DMS53 treated with DMSO at 0.1 percent for 48 hours (cell line): ENCODE measurements at regions not wholly inside any gene's neighbourhood (a gene's known extent, or its start where the extent isn't known, plus 50 kb on each side); places are given as distances from the start of the nearest gene placed in this dataset.
A peak's percentile ranks its signal among the peaks of the same experiment; 100 is the strongest.
"Not testable (repeated sequence)": the region's sequence is repeated elsewhere in the genome, so short reads cannot be mapped to it uniquely, and the experiment has no call there.

ENCODE experiments used
- DNase-seq: peaks from one replicate; lab custom pipeline; 2025; ENCODE audit not compliant: unreplicated experiment; lab: John Stamatoyannopoulos, UW

DNA sequence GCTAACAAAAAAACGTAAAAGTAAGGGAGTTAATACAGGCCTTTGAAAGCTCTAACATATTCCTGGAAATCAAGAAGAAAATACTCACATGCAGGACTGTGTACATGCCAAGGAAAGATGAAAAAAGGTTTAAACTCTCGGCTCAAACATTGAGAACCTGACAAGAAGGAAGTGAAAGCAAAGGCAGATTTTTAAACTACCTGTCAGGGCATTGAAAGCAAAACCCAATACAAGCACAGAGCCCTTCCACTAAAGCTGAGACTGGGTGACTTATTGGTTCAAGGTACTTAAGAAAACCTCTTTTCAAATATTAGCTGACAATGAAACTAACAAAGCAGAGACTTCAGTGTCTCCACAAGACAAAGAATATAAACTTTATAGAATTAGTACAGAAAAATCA, 313.0 kb upstream of the GRID2 start:
- no peak for DNase-seq

DNA sequence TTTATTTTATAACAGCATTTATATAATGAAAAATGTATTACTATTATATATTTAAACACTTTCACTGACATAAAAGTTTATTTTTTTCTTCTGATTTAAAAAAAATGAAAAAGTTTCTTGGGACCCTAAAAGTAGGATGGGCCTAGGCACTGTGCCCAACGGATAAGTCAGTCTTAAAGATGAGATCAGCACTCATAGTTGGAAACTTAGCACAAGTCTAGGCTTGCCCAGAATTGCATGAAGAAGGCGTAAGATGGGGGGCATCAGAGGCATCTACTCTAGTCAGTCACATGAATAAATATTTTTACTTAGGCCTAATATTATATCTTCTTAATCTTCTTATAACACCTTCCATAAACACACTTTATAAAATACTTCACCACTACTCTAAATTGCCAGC, 306.7 kb upstream of the GRID2 start:
- DNase-seq, result no peak

DNA sequence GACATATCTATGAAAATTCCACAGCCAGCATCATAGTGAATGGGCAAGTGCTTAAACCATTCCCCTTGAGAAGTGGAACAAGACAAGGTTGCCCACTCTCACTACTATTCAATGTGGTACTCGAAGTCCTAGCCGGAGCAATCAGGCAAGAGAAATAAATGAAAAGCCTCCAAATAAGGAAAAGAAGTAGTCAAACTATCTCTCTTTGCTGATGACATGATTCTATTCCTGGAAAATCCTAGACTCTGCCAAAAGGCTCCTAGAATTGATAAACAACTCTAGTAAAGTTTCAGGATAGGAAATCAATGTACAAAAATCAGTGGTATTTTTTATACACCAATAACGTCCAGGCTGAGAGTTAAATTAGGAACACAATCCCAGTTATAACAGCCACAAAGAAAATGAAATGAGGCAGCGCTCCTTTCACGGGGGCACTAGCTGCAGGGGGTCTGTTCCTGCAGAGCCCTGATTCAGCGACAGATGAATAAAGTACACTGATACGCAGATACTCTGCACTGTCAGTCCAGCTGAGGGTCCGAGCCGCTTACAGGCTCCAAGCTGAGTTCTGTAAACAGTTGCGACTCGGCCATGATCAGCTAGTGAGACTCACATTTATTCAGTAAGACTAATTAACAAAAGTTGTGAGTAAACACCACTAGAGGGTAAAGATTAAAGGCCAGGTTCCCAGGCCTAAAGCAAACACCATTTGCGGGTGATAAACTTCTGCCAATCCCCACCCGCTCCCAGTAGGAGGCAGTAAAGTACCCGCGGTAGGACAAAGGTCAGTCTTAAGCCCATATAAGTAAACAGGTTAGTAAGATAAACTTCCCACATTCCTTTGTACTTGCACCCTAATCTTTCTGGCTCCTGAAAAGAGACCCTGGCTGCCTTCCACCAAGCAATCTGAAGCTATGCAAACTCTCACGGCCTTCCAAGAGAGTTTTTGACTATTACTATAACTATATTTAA, 290.6 kb upstream of the GRID2 start:
- no peak for DNase-seq

DNA sequence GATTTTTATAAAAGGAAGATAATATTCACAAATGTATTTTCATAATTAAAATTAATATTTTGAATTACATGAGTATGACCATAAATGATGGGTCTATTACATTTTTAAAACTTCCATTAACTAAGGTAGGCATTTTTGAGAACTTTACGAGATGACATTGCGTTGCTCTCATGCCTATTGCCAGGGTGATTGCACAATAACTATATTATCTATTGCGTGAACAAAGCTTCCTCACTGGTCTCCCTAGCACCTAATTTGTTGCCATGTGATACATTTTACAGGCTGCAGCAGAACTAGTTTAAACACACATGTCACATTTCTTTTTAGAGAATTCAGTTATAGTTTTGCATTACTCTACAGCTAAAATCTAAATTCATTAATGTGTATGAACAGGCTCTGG, 289.7 kb upstream of the GRID2 start:
- DNase-seq, result no peak

DNA sequence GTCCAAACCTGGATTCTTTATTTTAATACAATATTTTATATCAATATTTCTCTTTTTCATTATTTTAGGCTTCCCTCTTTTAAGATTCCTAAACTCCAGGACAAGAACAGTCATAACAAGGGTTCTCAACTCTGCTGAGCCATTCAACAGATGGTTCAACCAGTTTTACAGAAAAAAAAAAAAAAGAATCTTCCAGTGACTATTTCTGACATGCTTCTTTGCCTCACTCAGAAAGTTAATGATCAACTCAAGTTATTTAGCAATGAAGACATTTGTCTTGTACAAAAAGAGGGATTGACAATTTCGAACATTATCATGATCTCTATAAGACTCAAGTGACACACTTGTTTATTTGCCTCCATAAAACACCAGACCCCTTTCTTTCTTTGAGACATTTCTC, 282.6 kb upstream of the GRID2 start:
- no peak for DNase-seq

DNA sequence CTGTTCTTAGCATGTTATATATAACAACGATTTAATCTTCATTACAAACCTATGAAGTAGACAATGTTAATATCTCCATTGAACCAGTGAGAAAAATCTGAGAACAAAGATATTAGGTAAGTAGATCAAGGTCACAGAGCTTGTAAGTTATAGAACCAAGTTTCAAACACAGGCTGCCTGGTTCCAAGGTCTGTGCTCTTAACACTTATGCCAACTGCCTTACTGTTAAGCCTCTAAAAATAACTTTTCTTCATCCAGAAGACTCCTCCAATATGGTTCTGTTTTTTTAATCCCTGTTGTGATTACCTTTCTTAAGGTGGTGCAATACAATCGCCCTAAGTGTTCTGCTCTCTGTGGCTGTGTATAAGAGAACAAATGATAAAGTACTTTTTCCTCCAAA, 282.0 kb upstream of the GRID2 start:
- DNase-seq, result no peak

DNA sequence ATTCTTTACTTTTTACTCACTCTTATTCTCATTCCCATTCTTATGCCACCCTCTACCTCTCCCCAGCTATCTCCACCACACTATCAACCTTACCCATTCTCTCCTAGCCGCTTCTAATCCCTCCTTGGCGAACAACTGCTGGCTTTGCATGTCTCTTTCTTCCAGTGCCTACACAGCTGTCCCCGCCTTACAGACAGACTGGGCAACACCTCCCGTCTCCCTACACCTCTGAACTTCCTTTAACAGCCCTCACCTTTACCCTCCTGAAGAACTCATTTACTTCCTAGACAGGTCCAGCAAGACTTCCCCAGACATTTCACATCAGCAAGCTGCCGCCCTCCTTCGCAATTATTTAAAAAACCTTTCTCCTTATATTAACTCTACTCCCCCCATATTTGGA, 274.9 kb upstream of the GRID2 start:
- DNase-seq, result not testable (repeated sequence)

DNA sequence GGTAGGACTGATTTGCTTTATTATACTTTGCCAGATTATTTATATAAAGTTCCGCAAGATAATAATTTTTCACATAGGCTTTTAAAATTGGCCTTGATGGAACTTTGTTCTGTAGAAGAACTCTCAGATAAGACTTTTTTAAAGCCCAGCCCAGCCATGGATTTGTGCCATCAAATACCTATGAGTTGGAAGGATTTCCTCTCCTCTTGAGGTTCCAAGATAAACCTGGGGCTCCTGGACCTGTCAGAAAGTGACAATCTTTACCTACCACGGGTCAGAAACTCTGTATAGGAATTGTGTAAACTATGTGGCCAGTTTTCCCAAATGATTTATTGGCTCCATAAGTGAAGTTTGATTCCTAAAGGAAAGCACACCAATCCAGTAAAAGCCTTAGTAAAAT, 271.9 kb upstream of the GRID2 start:
- no peak for DNase-seq

DNA sequence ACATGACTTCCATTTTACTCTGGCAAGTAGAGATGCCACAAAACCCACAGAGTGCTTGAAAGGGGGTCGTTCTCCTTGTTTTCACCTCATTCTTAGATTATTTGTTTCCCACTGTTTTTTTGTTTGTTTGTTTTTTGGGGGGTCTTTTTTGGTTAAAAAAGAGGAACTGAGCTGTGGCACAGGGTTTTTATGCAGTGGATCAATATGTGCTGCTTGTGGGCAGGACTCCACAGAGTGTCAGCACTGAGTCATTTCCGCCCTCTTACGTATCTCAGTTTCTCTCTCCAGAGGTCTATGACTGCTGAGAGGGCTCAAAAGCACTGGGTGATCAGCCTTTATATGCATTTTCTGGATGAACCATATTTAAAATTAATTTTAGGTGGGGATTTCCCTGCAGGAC, 268.1 kb upstream of the GRID2 start:
- no peak for DNase-seq

DNA sequence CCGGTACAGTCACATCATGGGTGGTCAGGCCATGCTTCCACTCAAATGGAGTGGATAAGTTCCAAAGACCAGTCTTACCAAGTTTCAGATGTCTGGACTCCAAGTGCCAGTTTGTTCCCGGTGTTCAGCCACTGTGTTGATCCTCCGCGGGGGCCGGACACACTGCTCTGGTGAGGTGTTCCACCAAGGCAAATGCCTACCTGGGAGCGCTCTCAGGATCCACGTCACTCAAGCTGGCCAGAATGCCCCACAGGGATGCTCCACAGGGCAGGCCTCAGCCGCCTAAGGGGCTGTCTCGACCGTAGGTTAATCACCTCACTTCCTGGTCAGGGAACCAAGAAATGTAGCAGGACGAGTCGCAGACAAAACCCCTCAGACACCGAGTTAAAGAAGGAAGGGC, 258.0 kb upstream of the GRID2 start:
- DNase-seq, result no peak

DNA sequence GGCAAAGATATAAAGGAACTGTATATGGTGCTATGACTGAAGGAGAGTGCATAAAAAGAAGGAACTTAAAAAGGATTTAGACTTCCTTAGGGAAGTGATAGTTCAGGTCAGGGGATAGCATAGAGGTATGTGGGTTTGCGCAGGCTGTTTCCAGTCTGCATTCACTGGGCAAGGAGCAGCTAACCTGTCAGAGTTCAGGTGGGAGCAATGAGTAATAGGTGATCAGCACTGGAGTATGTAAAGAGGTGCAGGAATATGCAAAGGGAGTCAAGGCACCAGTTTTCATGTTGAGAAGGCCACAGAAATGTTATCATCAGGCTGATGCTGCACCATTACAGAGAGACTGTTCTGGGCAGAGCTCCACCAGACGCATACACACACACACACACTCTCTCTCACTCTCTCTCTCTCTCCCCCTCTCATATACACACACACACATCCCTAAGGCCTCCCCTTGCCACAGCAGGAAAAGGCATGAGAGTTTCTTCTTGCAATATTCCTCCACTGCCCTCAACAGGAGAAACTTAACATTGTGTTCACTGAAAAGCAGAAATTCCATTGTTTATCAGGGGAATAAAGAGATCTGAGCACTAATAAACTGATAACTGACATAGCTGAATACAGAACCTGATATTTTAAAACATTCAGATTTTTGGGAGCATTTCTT, 256.4 kb upstream of the GRID2 start:
- peak; percentile 17 for DNase-seq

DNA sequence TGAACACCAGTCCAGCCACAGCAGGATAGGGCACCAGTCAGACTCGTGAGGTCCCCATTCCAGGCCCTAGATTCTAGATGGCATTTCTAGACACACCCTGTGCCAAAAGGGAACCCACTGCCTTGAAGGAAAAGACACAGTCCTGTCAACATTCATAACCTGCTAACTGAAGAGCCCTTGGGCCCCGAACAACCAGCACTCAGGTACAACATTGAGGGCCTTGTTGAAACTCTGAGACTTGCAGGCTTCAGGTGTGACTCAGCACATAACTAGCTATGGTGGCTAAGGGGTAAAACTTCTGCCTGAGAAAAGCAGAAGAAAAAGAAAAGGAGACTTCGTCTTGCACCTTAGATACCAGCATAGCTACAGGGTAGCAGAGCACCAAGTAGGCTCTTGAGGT, 252.9 kb upstream of the GRID2 start:
- DNase-seq, result no peak

DNA sequence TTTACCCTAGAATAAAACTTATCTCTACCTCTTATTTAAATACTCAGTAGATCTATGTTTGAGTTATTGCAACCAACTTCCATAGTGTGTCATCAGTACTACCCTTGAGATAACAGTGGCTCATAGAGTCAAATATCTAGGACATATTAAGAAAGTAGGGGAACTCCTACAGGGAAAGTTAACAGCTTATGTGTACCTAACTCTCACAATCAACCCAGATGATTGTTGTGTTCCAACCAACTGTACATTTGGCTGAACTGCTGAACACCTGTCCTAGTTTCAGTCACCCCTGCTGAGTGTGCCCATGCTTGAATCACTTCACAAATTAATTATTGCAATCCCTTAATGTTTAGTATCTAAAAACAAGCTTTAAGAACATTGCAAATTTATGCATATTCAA, 244.2 kb upstream of the GRID2 start:
- DNase-seq, result no peak

DNA sequence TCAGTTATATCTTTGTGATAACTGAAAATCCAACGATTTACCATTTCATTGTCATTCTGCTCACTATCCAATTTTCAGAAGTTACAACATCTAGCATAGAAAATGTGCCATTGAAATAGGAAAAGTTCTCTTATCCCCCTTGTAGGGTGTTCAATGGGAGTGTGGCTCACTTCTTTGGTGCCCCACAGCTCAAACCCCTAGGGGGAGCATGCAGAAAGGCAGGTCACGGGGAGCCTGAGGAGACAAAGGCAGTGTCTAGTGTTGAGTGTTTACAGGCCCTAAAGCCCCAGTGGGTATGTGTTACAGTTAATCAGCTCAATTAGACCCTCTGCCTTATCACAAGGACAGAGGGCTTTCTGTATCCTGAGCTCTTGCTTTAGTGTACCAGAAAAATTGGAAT, 243.4 kb upstream of the GRID2 start:
- DNase-seq, result no peak

DNA sequence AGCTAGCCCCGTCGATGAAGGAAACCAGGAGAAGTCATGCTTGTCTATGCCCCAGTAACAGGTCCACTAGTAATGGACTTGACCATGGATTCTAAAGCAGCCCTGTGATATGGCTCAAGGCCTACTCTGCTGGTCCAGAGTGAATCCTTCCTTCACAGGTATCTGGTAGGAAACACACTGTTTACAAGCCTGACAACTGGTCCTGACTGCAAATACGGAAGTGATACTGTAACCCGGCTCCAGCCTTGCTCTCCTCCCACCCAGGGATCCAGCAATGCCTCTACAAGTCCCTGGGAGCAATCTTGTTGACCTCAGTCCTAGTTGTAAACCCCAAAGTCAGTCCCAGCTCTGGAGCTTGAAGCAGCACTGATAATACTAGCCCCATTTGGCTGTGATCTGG, 239.2 kb upstream of the GRID2 start:
- no peak for DNase-seq

DNA sequence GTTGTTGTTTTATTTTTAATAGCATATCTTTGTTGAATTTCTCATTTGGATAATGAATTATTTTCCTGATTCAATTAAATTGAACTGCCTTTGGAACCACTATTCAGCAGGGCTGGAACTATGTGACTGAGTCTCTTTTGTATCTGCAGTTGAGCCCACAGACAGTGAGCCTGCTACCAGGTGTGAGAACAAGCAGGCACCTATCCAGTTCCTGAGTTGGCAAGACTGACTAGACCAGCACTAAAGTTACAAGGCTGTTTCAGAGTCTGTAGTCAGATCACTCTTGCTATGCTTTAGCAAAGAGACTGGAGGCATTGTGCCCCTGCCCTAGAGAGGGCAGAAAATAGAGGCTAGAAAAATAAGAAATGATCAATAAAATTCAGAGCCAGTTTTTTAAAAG, 237.3 kb upstream of the GRID2 start:
- DNase-seq, result no peak

DNA sequence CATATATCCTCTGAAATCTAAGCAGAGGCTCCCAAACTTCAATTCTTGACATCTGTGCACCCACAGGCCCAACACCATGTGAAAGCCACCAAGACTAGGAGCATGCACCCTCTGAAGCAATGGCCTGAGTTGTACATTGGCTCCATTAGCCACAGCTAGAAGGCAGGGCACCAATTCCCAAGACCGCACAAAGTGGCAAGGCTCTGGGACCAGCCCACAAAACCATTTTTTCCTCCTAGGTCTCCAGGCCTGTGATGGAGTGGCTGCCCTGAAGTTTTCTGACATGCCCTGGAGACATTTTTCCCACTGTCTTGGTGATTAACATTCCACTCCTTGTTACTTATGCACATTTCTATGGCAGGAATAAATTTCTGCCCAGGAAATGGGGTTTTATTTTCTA, 232.2 kb upstream of the GRID2 start:
- no peak for DNase-seq

DNA sequence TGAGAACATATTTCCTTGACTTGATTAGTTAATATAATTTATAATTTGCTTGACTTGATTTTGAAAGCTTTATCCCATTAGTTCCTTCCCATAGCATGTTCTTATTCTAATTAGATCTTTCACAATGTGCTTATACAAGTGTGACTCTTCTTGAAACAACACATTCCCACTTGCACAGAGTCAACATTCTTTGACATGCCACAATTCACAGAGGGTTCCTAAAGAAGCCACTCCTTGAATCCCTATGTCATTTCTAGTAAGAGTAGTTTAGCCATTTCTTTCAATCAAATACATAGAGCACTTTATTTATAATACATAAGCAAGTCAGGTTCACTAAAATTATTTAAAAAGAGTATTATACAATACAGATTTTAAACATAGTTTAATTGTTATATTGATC, 228.9 kb upstream of the GRID2 start:
- DNase-seq, result no peak

DNA sequence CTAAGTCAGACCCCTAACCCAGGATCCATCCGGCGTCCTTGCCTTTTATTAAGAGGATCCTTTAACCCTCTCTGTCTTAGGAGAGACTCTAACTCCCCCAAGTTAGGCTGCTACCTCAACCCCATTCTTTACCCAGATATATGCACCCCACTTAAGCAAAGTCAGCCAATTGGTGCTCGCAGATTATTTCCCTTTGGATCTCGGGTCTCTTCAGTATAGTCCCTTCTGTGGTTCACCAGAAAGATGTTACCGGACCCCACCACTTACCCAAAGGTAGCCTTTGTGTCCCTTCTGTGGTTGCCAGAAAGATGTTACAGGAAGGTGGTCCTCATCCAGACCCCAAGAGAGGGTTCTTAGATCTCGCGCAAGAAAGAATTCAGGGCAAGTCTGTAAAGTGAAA, 212.9 kb upstream of the GRID2 start:
- no peak for DNase-seq

DNA sequence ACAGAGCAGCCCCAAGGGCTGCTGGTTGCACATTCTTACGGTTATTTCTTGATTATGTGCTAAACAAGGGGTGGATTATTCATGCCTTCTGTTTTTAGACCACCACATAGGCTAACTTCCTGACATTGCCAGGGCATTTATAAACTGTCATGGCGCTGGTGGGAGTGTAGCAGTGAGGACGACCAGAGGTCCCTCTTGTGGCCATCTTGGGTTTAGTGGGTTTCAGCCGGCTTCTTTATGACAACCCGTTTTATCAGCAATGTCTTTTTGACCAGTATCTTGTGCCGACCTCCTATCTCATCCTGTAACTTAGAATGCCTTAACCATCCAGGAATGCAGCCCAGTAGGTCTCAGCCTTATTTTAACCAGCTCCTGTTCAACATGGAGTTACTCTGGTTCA, 212.4 kb upstream of the GRID2 start:
- DNase-seq, result peak; percentile 7

DNA sequence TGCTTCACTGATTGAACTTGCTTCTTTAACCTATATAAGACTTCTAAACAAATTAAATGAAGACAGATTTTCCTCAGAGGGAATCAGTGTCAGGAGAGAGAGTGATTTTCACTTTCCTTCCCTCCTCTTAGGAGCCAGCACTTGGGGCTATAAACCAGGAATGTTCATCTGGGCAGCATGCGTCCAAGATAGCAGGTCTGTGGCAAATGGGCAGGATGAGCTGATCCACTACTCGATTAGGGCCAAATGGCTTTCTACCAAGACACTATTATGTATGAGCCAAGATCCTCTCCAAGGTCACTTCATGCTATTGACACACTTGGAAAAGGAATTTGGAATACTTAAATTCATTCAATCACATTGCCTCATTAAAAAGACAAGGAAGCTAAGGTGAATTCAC, 203.9 kb upstream of the GRID2 start:
- no peak for DNase-seq

DNA sequence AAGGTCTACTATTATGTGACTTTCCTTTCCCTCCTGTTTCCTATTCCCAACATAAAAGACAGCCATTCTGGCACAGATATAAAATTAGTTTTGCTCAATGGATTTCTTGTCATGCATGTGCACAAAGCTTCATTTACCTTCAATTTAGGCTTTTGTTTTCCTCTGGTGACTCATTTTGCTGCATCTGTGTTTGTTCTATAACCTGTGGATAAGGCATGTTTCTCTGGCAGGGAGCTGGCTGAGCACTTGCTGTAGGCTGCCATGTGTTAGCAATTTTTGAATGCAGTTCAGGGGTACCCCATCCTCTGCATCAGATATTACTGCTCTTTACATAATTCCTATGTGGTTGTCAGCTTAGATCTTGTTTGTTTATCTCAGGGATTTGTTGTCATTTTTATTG, 202.8 kb upstream of the GRID2 start:
- no peak for DNase-seq

DNA sequence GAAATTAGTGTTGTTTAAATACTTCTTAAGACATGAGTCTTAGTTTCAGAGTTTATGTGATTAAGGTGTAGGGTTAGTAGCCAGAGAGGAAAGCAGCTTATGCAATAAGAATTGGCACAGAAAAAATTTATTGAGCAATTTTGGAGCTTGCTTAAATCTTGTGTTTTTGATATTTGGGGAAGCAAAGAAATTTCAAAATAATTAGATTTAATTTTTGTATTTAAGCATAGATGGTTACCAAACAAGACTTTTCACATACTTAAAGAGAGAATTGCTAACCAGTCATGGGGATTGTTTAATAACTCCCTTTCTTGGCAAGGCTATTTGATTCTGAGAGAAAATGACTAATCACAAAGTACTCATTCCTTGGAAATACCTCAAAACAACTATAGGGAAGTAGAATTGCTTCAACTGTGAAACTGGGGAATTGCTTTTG, 202.0 kb upstream of the GRID2 start:
- no peak for DNase-seq
